HL-60 (cell line): ENCODE measurements at regions not wholly inside any gene's neighbourhood (a gene's known extent, or its start where the extent isn't known, plus 50 kb on each side); places are given as distances from the start of the nearest gene placed in this dataset.

Source experiments
- GABPA ChIP-seq: IDR thresholded peaks from 2 replicates; pipeline ENCODE4 v1.6.1; 2012; ENCODE audit warnings: low read depth
- POLR2AphosphoS5 ChIP-seq: IDR thresholded peaks from 2 replicates; pipeline ENCODE4 v1.6.1; 2012; ENCODE audit warnings: low read depth
- TF ChIP-seq, protein P1 (sequence below): IDR thresholded peaks from one replicate; pipeline ENCODE4 v1.5.1; 2011; ENCODE audit warnings: low read length, control low read depth, inconsistent platforms; ENCODE audit not compliant: insufficient read depth
- TF ChIP-seq, protein P2 (sequence below): IDR thresholded peaks from 2 replicates; pipeline ENCODE4 v1.6.1; 2012; ENCODE audit warnings: low read depth; ENCODE audit not compliant: insufficient replicate concordance

DNA sequence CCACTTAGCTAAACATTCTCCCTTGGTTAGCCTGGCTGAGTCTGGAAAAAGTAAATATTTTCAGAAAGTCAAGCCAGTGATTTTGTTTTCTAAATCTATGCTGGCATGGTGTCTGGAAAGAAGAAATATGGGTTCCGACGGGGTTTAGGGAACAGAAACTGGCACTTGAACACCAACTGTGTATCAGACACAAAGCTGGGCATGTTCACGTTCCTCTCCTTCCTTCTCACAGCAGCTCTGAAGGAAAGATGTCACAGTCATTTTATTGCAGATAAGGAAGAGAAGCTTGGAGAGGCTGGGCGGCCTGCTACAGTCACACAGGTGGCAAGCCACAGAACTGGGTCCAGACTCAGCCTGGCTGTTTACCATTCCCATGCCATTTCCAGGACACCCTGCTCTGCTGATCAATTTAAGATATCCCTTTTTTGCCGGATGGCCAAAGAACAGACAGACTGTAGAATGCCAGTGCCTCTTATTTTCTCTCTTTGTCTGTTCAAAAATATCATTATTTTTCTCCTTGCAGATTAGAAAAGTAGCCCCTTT is 118.8 kb downstream of the HERPUD2 start:
- TF ChIP-seq, protein P1, sequence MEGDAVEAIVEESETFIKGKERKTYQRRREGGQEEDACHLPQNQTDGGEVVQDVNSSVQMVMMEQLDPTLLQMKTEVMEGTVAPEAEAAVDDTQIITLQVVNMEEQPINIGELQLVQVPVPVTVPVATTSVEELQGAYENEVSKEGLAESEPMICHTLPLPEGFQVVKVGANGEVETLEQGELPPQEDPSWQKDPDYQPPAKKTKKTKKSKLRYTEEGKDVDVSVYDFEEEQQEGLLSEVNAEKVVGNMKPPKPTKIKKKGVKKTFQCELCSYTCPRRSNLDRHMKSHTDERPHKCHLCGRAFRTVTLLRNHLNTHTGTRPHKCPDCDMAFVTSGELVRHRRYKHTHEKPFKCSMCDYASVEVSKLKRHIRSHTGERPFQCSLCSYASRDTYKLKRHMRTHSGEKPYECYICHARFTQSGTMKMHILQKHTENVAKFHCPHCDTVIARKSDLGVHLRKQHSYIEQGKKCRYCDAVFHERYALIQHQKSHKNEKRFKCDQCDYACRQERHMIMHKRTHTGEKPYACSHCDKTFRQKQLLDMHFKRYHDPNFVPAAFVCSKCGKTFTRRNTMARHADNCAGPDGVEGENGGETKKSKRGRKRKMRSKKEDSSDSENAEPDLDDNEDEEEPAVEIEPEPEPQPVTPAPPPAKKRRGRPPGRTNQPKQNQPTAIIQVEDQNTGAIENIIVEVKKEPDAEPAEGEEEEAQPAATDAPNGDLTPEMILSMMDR: no peak
- TF ChIP-seq POLR2AphosphoS5 (no peak), GABPA (no peak)
- TF ChIP-seq, protein P2, sequence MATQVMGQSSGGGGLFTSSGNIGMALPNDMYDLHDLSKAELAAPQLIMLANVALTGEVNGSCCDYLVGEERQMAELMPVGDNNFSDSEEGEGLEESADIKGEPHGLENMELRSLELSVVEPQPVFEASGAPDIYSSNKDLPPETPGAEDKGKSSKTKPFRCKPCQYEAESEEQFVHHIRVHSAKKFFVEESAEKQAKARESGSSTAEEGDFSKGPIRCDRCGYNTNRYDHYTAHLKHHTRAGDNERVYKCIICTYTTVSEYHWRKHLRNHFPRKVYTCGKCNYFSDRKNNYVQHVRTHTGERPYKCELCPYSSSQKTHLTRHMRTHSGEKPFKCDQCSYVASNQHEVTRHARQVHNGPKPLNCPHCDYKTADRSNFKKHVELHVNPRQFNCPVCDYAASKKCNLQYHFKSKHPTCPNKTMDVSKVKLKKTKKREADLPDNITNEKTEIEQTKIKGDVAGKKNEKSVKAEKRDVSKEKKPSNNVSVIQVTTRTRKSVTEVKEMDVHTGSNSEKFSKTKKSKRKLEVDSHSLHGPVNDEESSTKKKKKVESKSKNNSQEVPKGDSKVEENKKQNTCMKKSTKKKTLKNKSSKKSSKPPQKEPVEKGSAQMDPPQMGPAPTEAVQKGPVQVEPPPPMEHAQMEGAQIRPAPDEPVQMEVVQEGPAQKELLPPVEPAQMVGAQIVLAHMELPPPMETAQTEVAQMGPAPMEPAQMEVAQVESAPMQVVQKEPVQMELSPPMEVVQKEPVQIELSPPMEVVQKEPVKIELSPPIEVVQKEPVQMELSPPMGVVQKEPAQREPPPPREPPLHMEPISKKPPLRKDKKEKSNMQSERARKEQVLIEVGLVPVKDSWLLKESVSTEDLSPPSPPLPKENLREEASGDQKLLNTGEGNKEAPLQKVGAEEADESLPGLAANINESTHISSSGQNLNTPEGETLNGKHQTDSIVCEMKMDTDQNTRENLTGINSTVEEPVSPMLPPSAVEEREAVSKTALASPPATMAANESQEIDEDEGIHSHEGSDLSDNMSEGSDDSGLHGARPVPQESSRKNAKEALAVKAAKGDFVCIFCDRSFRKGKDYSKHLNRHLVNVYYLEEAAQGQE: no peak
